ENCODE measurements at regions not wholly inside any gene's neighbourhood (a gene's known extent, or its start where the extent isn't known, plus 50 kb on each side); places are given as distances from the start of the nearest gene placed in this dataset.

- Histone ChIP-seq H3K4me3 (no peak overlapping the region), H3K79me2 (ENCODE audit: control insufficient read depth, insufficient read depth, low read length) (no peaks in the 10 kb centered on the region), H3K9me3 (replicated peaks; ENCODE audit: control insufficient read depth, insufficient read depth, low read depth, low read length) (no peaks in the 10 kb centered on the region), H3K27ac (ENCODE audit: extremely low read depth, low read depth, low read length) (no peak overlapping the region), H3K36me3 (ENCODE audit: control insufficient read depth, insufficient read depth, low read length) (no peaks in the 10 kb centered on the region), H3K4me2 (ENCODE audit: insufficient read depth, low read length) (no peak overlapping the region), H2AFZ (ENCODE audit: low read depth, low read length) (no peak overlapping the region), H4K20me1 (replicated peaks; ENCODE audit: control insufficient read depth, insufficient read depth, low read length) (no peaks in the 10 kb centered on the region), H3K27me3 (ENCODE audit: control insufficient read depth in 2 of 2, insufficient read depth in 2 of 2, low read length in 2 of 2) (peaks cover 0 to 2% of the 10 kb centered on the region in 2 experiments; a peak in 1 of 5 replicates), H3K9ac (ENCODE audit: insufficient read depth in 1 of 2, low read depth in 2 of 2, low read length in 2 of 2) (no peak overlapping the region), H3K4me1 (replicated peaks in 1 of 2; ENCODE audit: control insufficient read depth in 2 of 2, insufficient read depth in 2 of 2, low read length in 2 of 2) (no peaks in the 10 kb centered on the region), H3K9me1 (ENCODE audit: control insufficient read depth, insufficient read depth, low read length) (no peaks in the 10 kb centered on the region)
- FAIRE-seq (no peak), ATAC-seq (no peak), DNase-seq (ENCODE audit: extremely low read depth in 1 of 4, low spot score in 3 of 4) (no peak)
- TF ChIP-seq PHTF2 (CRISPR knock-in tag; IDR thresholded peaks at IDR 0.05), result no peak
- TF ChIP-seq ZNF263 (CRISPR knock-in tag; IDR thresholded peaks at IDR 0.05; ENCODE audit: borderline replicate concordance), result no peak
- TF ChIP-seq PTBP1 (IDR thresholded peaks at IDR 0.05; ENCODE audit: low read depth, low read length), result no peak
- no peak for TF ChIP-seq ELF2 (CRISPR knock-in tag; IDR thresholded peaks at IDR 0.05)
- no peak for TF ChIP-seq ETS1 (conservative IDR thresholded peaks at IDR 0.05; ENCODE audit: control insufficient read depth, low read depth, low read length)
- in situ Hi-C loops (cut with MboI) (loop anchor here (5.0 kb wide), 1 partner anchor 206 kb away; no protein-coding TSS in a partner anchor), intact Hi-C loops (cut with micrococcal nuclease) (no loop called here)
- ChIA-PET CTCF (ENCODE audit: low intra/inter-chr PET ratio) (interaction anchor here (2.2 kb wide), 1 partner anchor 221 kb away, joined by 21 read pairs; no protein-coding TSS in a partner anchor), POLR2A (interaction anchor here (0.6 kb wide), 1 partner anchor 43 kb away, joined by 3 read pairs; no protein-coding TSS in a partner anchor)
- 0% methylated on average over 1 of the region's 1 CpG for WGBS (ENCODE audit: insufficient coverage, low coverage, missing lambda C conversion rate)
- no TSS peak for BruUV-seq (replicated peaks)
Observed at GRCh38 chr15:91523596-91523995, 329.9 kb upstream of the SLCO3A1 start.
